Endodermal cell (in vitro differentiated cells): ENCODE measurements at regions not wholly inside any gene's neighbourhood (a gene's known extent, or its start where the extent isn't known, plus 50 kb on each side); places are given as distances from the start of the nearest gene placed in this dataset.

Experiments used
- DNase-seq: peaks from one replicate; pipeline ENCODE4 v3.0.0-alpha.2; 2017
- H3K27ac ChIP-seq: 2 replicates; pipeline ENCODE4 v1.5.1; 2013; ENCODE audit warnings: mild to moderate bottlenecking, low read depth, low read length, moderate library complexity
- H3K27me3 ChIP-seq: 2 replicates; pipeline ENCODE4 v1.6.1; 2013; ENCODE audit warnings: mild to moderate bottlenecking, low read length, moderate library complexity; ENCODE audit not compliant: insufficient read depth, control insufficient read depth, poor library complexity, severe bottlenecking
- H3K36me3 ChIP-seq: 2 replicates; pipeline ENCODE4 v1.7.0; 2013; ENCODE audit warnings: mild to moderate bottlenecking, low read length, moderate library complexity; ENCODE audit not compliant: control insufficient read depth, insufficient read depth
- H3K4me1 ChIP-seq: one replicate; pipeline ENCODE4 v1.7.0; 2013; ENCODE audit warnings: low read length; ENCODE audit not compliant: control insufficient read depth, insufficient read depth
- H3K4me3 ChIP-seq: 2 replicates; pipeline ENCODE4 v1.5.1; 2013; ENCODE audit warnings: mild to moderate bottlenecking, low read length, moderate library complexity
- H3K9ac ChIP-seq: 2 replicates; pipeline ENCODE4 v1.6.1; 2013; ENCODE audit warnings: mild to moderate bottlenecking, low read length, moderate library complexity; ENCODE audit not compliant: poor library complexity, severe bottlenecking; ENCODE audit errors: extremely low read depth
- H3K9me3 ChIP-seq: 2 replicates; pipeline ENCODE4 v1.6.1; 2013; ENCODE audit warnings: mild to moderate bottlenecking, low read length, moderate library complexity; ENCODE audit not compliant: control insufficient read depth
- H3K27ac Mint-ChIP-seq: 2 replicates; pipeline ENCODE4 v1.8.0; 2020; ENCODE audit warnings: mixed read lengths
- H3K27me3 Mint-ChIP-seq: 2 replicates; pipeline ENCODE4 v1.8.0; 2021; ENCODE audit warnings: mild to moderate bottlenecking, mixed read lengths; ENCODE audit not compliant: insufficient read depth
- H3K36me3 Mint-ChIP-seq: 2 replicates; pipeline ENCODE4 v1.8.0; 2020; ENCODE audit warnings: low read depth, mixed read lengths
- H3K4me1 Mint-ChIP-seq: 2 replicates; pipeline ENCODE4 v1.8.0; 2020; ENCODE audit warnings: mixed read lengths
- H3K4me3 Mint-ChIP-seq: 2 replicates; pipeline ENCODE4 v1.8.0; 2020; ENCODE audit warnings: mild to moderate bottlenecking, moderate library complexity, mixed read lengths
- H3K9me3 Mint-ChIP-seq: 2 replicates; pipeline ENCODE4 v1.8.0; 2020; ENCODE audit warnings: mild to moderate bottlenecking, mixed read lengths
- WGBS, 2 experiments: methylation state at CpG; one replicate each; pipeline versions ENCODE4 v1.1.5 to v1.1.7; 2013; ENCODE audit warnings: missing lambda C conversion rate in 2 of 2, mixed read lengths in 1 of 2; ENCODE audit not compliant: insufficient coverage in 1 of 2, insufficient read length in 1 of 2; 5-methylcytosine and 5-hydroxymethylcytosine counted together
- TF ChIP-seq, protein P1 (sequence below): fragments of 200-600 bp; sonication (generic); conservative IDR thresholded peaks from 2 replicates; pipeline ENCODE4 v1.5.0; 2021; ENCODE audit warnings: antibody characterized with exemption, mild to moderate bottlenecking

DNA sequence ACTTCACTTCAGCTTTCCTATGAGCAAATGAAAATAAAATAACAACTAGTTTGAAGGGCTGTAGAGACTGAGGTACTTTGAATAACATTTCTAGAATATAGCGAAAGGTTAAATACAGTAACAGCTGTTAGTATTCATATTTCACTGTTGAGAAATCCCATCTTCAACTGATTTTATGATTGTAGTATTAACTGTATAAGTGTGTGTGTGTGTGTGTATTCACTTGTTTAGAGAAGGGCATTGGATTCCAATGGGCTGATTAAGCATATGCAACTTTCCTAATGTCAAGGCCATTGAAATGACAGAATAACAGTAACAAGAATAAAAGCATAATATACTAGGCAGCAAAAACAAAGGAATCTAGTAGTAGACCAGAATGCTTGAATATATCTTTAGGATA is 957.5 kb upstream of the EPHA7 start:
- H3K27me3 ChIP-seq = no peaks in the 10 kb centered on the region
- H3K36me3 Mint-ChIP-seq = no peaks in the 10 kb centered on the region
- no peaks in the 10 kb centered on the region for H3K27me3 Mint-ChIP-seq
- no peak overlapping the region for H3K27ac Mint-ChIP-seq
- H3K4me1 Mint-ChIP-seq = peaks cover 6% of the 10 kb centered on the region
- no peak for DNase-seq
- no peaks in the 10 kb centered on the region for H3K4me1 ChIP-seq
- no peak overlapping the region for H3K9ac ChIP-seq
- H3K36me3 ChIP-seq = no peaks in the 10 kb centered on the region
- TF ChIP-seq, protein P1, sequence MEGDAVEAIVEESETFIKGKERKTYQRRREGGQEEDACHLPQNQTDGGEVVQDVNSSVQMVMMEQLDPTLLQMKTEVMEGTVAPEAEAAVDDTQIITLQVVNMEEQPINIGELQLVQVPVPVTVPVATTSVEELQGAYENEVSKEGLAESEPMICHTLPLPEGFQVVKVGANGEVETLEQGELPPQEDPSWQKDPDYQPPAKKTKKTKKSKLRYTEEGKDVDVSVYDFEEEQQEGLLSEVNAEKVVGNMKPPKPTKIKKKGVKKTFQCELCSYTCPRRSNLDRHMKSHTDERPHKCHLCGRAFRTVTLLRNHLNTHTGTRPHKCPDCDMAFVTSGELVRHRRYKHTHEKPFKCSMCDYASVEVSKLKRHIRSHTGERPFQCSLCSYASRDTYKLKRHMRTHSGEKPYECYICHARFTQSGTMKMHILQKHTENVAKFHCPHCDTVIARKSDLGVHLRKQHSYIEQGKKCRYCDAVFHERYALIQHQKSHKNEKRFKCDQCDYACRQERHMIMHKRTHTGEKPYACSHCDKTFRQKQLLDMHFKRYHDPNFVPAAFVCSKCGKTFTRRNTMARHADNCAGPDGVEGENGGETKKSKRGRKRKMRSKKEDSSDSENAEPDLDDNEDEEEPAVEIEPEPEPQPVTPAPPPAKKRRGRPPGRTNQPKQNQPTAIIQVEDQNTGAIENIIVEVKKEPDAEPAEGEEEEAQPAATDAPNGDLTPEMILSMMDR = no peak
- 83 to 88% methylated on average over 1 of the region's 1 CpG for WGBS, 2 experiments
- H3K9me3 Mint-ChIP-seq = peaks cover 2% of the 10 kb centered on the region
- H3K4me3 Mint-ChIP-seq = no peak overlapping the region
- H3K27ac ChIP-seq = no peak overlapping the region
- no peak overlapping the region for H3K4me3 ChIP-seq
- no peaks in the 10 kb centered on the region for H3K9me3 ChIP-seq

DNA sequence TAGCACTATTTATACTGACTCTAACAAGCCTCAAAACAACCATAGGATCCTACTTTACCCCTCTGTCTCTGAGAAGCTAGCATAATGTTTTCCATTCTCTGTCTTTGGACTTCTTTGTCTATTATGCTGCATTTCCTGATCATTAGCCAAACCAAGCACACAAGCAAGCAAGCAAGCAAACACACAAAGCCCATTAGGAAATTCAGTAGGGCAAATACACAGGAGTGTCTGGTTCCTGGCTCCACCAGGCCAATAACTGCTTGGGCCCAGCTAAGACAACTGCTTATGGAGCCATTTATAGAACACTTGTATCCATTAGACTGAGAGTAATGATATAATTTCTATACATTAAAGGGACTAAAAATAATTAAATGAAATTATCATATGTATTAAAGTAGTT is 952.9 kb upstream of the EPHA7 start:
- Histone ChIP-seq H3K27me3 (no peaks in the 10 kb centered on the region), H3K36me3 (no peaks in the 10 kb centered on the region), H3K27ac (no peak overlapping the region), H3K4me1 (no peaks in the 10 kb centered on the region), H3K9me3 (no peaks in the 10 kb centered on the region), H3K4me3 (no peak overlapping the region), H3K9ac (no peak overlapping the region)
- Mint-ChIP-seq H3K27me3 (no peaks in the 10 kb centered on the region), H3K4me1 (peaks cover 6% of the 10 kb centered on the region), H3K27ac (no peak overlapping the region), H3K36me3 (no peaks in the 10 kb centered on the region), H3K4me3 (no peak overlapping the region), H3K9me3 (no peaks in the 10 kb centered on the region)
- TF ChIP-seq, protein P1 = no peak
- no peak for DNase-seq

DNA sequence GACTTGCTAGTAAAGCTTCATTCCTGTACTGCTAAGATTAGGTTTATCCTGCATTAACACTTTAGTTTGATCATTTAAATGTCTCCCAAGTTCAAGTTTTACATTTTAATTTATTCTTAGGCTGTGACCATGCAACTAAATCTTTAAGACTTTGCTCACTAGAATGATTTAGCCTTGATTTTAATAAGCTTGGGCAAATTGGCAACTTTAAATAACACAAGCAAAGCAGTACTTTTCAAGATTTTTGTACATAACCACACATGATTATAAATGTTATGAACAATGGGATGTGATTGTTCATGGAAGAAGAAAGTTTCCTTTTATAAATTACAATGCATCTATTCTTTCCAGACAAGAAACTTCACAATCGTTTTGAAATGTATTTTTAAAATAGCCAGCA is 948.0 kb upstream of the EPHA7 start:
- H3K9me3 ChIP-seq = no peaks in the 10 kb centered on the region
- TF ChIP-seq, protein P1 = no peak
- DNase-seq = no peak
- no peaks in the 10 kb centered on the region for H3K27me3 ChIP-seq
- Mint-ChIP-seq H3K36me3 (no peaks in the 10 kb centered on the region), H3K27ac (no peak overlapping the region), H3K27me3 (no peaks in the 10 kb centered on the region), H3K4me1 (no peaks in the 10 kb centered on the region), H3K9me3 (no peaks in the 10 kb centered on the region), H3K4me3 (no peak overlapping the region)
- H3K9ac ChIP-seq = no peak overlapping the region
- H3K4me1 ChIP-seq = no peaks in the 10 kb centered on the region
- no peak overlapping the region for H3K4me3 ChIP-seq
- H3K27ac ChIP-seq = no peak overlapping the region
- no peaks in the 10 kb centered on the region for H3K36me3 ChIP-seq
- no CpG with 5 or more reads among the region's 1 CpG for WGBS, 2 experiments
